Neural cell (in vitro differentiated cells): ENCODE measurements at regions not wholly inside any gene's neighbourhood (a gene's known extent, or its start where the extent isn't known, plus 50 kb on each side); places are given as distances from the start of the nearest gene placed in this dataset.

Experiments
- H2AFZ ChIP-seq: fragments of 200-600, 300-800 bp; sonication (generic), shearing (Covaris generic); 2 replicates; pipeline ENCODE4 v1.6.0; 2014; ENCODE audit warnings: low read depth, mild to moderate bottlenecking, antibody characterized with exemption, low read length, moderate library complexity
- H3F3A ChIP-seq: fragments of 200-600 bp; shearing (Covaris generic); 2 replicates; pipeline ENCODE4 v1.6.1; 2016; ENCODE audit warnings: mild to moderate bottlenecking, moderate library complexity, mixed read lengths, antibody characterized with exemption, low read length; ENCODE audit not compliant: insufficient read depth, poor library complexity, severe bottlenecking
- H3K27ac ChIP-seq: fragments of 200-600, 300-800 bp; sonication (generic), shearing (Covaris generic); 2 replicates; pipeline ENCODE4 v1.5.1; 2014; ENCODE audit warnings: mild to moderate bottlenecking, low read length, moderate library complexity
- H3K27me3 ChIP-seq: fragments of 300-800, 200-600 bp; sonication (generic), shearing (Covaris generic); 2 replicates; pipeline ENCODE4 v1.6.0; 2014; ENCODE audit warnings: mild to moderate bottlenecking, low read depth, low read length, moderate library complexity; ENCODE audit not compliant: insufficient read depth
- H3K36me3 ChIP-seq: fragments of 300-800, 200-600 bp; sonication (generic), shearing (Covaris generic); 2 replicates; pipeline ENCODE4 v1.5.1; 2014; ENCODE audit warnings: mild to moderate bottlenecking, antibody characterized with exemption, low read length, moderate library complexity; ENCODE audit not compliant: insufficient read depth
- H3K4me2 ChIP-seq: fragments of 300-800, 200-600 bp; sonication (generic), shearing (Covaris generic); 2 replicates; pipeline ENCODE4 v1.6.0; 2014; ENCODE audit warnings: mild to moderate bottlenecking, low read length
- H3K4me3 ChIP-seq: fragments of 300-800, 200-600 bp; sonication (generic), shearing (Covaris generic); 2 replicates; pipeline ENCODE4 v1.5.1; 2014; ENCODE audit warnings: mild to moderate bottlenecking, low read length, moderate library complexity
- H3K79me2 ChIP-seq: fragments of 200-600 bp; shearing (Covaris generic); replicated peaks from 2 replicates; pipeline ENCODE4 v1.6.0; 2014; ENCODE audit warnings: mild to moderate bottlenecking, low read length, moderate library complexity; ENCODE audit not compliant: insufficient read depth
- H3K9ac ChIP-seq: fragments of 300-800, 200-600 bp; sonication (generic), shearing (Covaris generic); 2 replicates; pipeline ENCODE4 v1.6.1; 2016; ENCODE audit warnings: mild to moderate bottlenecking, low read length, mixed read lengths
- H3K9me2 ChIP-seq: fragments of 200-600 bp; shearing (Covaris generic); 2 replicates; pipeline ENCODE4 v1.6.1; 2016; ENCODE audit warnings: mild to moderate bottlenecking, low read length, mixed read lengths; ENCODE audit not compliant: insufficient read depth
- H3K9me3 ChIP-seq: fragments of 200-600, 300-800 bp; sonication (generic), shearing (Covaris generic); 2 replicates; pipeline ENCODE4 v1.6.1; 2016; ENCODE audit warnings: mild to moderate bottlenecking, mixed run types, low read length, moderate library complexity, mixed read lengths
- H4K20me1 ChIP-seq: fragments of 200-600 bp; shearing (Covaris generic); 2 replicates; pipeline ENCODE4 v1.6.1; 2016; ENCODE audit warnings: mild to moderate bottlenecking, mixed run types; ENCODE audit not compliant: insufficient read depth
- EP300 ChIP-seq: fragments of 450-650 bp; conservative IDR thresholded peaks from 2 replicates; pipeline ENCODE4 v1.6.1; 2014; ENCODE audit warnings: antibody characterized with exemption, mild to moderate bottlenecking, moderate library complexity; ENCODE audit not compliant: poor library complexity, severe bottlenecking
- EZH2 ChIP-seq: fragments of 200-600, 300-800 bp; shearing (Covaris generic), sonication (generic); IDR thresholded peaks from 2 replicates; pipeline ENCODE4 v1.6.1; 2014; ENCODE audit warnings: antibody characterized with exemption, low read length, borderline replicate concordance, mild to moderate bottlenecking; ENCODE audit not compliant: insufficient read depth, poor library complexity, severe bottlenecking
- MXI1 ChIP-seq: fragments of 450-650 bp; conservative IDR thresholded peaks from 2 replicates; pipeline ENCODE4 v1.6.1; 2014; ENCODE audit warnings: antibody characterized with exemption, mild to moderate bottlenecking; ENCODE audit not compliant: poor library complexity, severe bottlenecking
- POLR2AphosphoS5 ChIP-seq: IDR thresholded peaks from 2 replicates; pipeline ENCODE4 v1.6.1; 2012
- RAD21 ChIP-seq: fragments of 450-650 bp; conservative IDR thresholded peaks from 2 replicates; pipeline ENCODE4 v1.6.1; 2014; ENCODE audit warnings: antibody characterized with exemption, mild to moderate bottlenecking, moderate library complexity
- SMC3 ChIP-seq: fragments of 450-650 bp; conservative IDR thresholded peaks from 2 replicates; pipeline ENCODE4 v1.6.1; 2014; ENCODE audit warnings: antibody characterized with exemption, mild to moderate bottlenecking, moderate library complexity; ENCODE audit not compliant: poor library complexity
- TAF1 ChIP-seq: IDR thresholded peaks from 2 replicates; pipeline ENCODE4 v1.6.1; 2012; ENCODE audit warnings: low read depth
- TF ChIP-seq, protein P1 (sequence below): fragments of 450-650 bp; IDR thresholded peaks from 2 replicates; pipeline ENCODE4 v1.5.1; 2014; ENCODE audit warnings: antibody characterized with exemption, mild to moderate bottlenecking, moderate library complexity; ENCODE audit not compliant: poor library complexity, severe bottlenecking
- TF ChIP-seq, protein P2 (sequence below): IDR thresholded peaks from 2 replicates; pipeline ENCODE4 v1.6.1; 2012; ENCODE audit warnings: borderline replicate concordance

DNA sequence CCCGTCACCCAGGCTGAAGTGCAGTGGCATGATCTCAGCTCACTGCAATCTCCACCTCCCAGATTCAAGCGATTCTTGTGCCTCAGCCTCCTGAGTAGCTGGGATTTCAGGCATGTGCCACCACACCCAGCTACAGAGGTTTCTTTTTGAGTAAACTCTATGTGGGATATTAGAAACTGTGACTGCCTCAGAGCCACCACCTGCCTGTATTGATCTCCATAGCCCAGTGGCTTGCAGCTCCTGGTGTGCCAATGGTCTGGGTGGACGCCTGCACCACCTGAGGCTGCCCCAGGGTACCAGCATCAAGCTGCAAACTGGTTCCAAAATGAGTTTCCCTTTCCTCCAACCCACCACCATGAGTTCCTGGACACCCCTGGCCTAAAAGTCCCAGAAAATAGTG, 89.7 kb upstream of the SLC44A3 start:
- no peak overlapping the region for H3K4me2 ChIP-seq
- no peaks in the 10 kb centered on the region for H3F3A ChIP-seq
- TF ChIP-seq, protein P1, sequence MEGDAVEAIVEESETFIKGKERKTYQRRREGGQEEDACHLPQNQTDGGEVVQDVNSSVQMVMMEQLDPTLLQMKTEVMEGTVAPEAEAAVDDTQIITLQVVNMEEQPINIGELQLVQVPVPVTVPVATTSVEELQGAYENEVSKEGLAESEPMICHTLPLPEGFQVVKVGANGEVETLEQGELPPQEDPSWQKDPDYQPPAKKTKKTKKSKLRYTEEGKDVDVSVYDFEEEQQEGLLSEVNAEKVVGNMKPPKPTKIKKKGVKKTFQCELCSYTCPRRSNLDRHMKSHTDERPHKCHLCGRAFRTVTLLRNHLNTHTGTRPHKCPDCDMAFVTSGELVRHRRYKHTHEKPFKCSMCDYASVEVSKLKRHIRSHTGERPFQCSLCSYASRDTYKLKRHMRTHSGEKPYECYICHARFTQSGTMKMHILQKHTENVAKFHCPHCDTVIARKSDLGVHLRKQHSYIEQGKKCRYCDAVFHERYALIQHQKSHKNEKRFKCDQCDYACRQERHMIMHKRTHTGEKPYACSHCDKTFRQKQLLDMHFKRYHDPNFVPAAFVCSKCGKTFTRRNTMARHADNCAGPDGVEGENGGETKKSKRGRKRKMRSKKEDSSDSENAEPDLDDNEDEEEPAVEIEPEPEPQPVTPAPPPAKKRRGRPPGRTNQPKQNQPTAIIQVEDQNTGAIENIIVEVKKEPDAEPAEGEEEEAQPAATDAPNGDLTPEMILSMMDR: no peak
- no peak for TF ChIP-seq EZH2
- no peak for TF ChIP-seq POLR2AphosphoS5
- no peak for TF ChIP-seq EP300
- no peak for TF ChIP-seq MXI1
- TF ChIP-seq SMC3: no peak
- TF ChIP-seq, protein P2, sequence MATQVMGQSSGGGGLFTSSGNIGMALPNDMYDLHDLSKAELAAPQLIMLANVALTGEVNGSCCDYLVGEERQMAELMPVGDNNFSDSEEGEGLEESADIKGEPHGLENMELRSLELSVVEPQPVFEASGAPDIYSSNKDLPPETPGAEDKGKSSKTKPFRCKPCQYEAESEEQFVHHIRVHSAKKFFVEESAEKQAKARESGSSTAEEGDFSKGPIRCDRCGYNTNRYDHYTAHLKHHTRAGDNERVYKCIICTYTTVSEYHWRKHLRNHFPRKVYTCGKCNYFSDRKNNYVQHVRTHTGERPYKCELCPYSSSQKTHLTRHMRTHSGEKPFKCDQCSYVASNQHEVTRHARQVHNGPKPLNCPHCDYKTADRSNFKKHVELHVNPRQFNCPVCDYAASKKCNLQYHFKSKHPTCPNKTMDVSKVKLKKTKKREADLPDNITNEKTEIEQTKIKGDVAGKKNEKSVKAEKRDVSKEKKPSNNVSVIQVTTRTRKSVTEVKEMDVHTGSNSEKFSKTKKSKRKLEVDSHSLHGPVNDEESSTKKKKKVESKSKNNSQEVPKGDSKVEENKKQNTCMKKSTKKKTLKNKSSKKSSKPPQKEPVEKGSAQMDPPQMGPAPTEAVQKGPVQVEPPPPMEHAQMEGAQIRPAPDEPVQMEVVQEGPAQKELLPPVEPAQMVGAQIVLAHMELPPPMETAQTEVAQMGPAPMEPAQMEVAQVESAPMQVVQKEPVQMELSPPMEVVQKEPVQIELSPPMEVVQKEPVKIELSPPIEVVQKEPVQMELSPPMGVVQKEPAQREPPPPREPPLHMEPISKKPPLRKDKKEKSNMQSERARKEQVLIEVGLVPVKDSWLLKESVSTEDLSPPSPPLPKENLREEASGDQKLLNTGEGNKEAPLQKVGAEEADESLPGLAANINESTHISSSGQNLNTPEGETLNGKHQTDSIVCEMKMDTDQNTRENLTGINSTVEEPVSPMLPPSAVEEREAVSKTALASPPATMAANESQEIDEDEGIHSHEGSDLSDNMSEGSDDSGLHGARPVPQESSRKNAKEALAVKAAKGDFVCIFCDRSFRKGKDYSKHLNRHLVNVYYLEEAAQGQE: no peak
- TF ChIP-seq TAF1: no peak
- TF ChIP-seq RAD21: no peak
- H4K20me1 ChIP-seq: no peaks in the 10 kb centered on the region
- no peak overlapping the region for H3K9ac ChIP-seq
- no peaks in the 10 kb centered on the region for H3K79me2 ChIP-seq
- no peak overlapping the region for H3K27ac ChIP-seq
- H3K9me3 ChIP-seq: no peaks in the 10 kb centered on the region
- no peaks in the 10 kb centered on the region for H3K9me2 ChIP-seq
- no peak overlapping the region for H3K4me3 ChIP-seq
- H3K36me3 ChIP-seq: no peaks in the 10 kb centered on the region
- no peak overlapping the region for H2AFZ ChIP-seq
- no peaks in the 10 kb centered on the region for H3K27me3 ChIP-seq

DNA sequence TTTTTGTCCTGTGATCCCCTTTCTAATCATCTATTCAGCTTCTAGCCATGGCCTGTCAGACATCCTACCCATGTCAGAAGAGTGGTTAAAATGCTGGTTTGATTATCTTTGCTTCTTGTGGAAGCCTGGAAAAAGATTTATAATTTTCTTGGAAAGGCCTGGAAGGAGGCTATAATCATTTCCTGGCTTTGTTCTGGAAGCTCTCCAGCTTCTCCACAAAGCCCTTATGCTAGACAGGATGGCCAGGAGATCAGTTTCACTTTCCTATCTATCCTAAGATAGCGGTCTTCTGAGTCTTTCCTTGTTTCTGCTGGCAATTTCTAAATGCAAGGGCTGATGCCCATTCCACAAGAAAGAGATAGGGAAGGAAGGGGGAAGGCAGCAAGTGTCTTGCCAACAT, 90.9 kb upstream of the SLC44A3 start:
- Histone ChIP-seq H4K20me1 (no peaks in the 10 kb centered on the region), H3K9me2 (no peaks in the 10 kb centered on the region), H3K9me3 (no peaks in the 10 kb centered on the region), H3K27ac (no peak overlapping the region), H3K4me2 (no peak overlapping the region), H3K4me3 (no peak overlapping the region), H3F3A (no peaks in the 10 kb centered on the region), H3K9ac (no peak overlapping the region), H3K79me2 (no peaks in the 10 kb centered on the region), H3K27me3 (no peaks in the 10 kb centered on the region), H2AFZ (no peak overlapping the region), H3K36me3 (no peaks in the 10 kb centered on the region)
- TF ChIP-seq POLR2AphosphoS5 (no peak), RAD21 (no peak), SMC3 (no peak), EP300 (no peak), EZH2 (no peak), TAF1 (no peak), MXI1 (no peak)
- TF ChIP-seq, protein P2: no peak
- TF ChIP-seq, protein P1: no peak
